ENCODE measurements at regions not wholly inside any gene's neighbourhood (a gene's known extent, or its start where the extent isn't known, plus 50 kb on each side); places are given as distances from the start of the nearest gene placed in this dataset.

DNA sequence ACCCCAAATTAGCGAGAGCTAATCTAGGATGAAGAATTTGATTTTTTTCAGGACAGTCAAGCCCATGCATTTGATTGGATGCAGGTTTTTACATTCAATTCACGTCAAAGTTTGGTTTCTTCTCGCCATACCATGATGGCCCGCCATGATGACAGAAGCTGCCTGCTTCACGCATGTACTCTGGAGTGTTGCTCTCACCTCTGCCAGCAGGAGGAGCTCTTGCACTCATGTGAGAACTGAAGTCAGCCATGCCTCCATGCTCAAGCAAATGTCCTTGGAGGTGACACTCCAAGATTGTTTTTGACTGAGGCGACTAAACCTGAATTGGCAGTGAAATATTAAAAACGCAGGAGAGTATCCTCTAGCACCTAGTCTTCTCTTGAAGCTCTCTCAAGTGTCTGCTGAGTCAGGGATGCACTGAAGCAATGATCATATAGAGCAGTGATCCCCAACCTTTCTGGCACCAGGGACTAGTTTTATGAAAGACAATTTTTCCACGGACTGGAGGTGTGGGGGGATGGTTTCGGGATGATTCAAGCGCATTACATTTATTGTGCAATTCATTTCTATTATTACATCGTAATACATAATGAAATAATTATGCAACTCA is 120.9 kb downstream of the SAMMSON start:
- peak; percentile 80 for DNase-seq (ENCODE audit: low spot score)

GRCh38 chr3:70127192-70127591 is 127.7 kb downstream of the SAMMSON start:
- no peak for DNase-seq (ENCODE audit: low spot score)

DNA sequence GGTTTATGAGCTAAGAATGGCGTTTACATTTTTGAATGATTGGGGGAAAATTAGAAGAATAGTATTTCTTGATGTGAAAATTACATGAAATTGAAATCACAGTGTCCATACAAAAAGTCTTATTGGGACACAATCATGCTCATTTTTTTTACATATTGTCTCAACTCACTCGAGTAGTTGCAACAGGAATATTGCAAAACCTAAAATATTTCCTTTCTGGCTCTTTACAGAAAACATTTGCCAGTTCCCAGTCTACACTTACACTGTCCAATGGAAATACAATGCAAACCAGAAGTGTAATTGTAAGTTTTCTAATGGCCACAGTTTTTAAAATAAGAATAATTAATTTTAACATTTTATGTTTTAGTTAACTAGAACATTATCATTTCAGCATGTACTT is 137.8 kb downstream of the SAMMSON start:
- DNase-seq (ENCODE audit: low spot score), result no peak

DNA sequence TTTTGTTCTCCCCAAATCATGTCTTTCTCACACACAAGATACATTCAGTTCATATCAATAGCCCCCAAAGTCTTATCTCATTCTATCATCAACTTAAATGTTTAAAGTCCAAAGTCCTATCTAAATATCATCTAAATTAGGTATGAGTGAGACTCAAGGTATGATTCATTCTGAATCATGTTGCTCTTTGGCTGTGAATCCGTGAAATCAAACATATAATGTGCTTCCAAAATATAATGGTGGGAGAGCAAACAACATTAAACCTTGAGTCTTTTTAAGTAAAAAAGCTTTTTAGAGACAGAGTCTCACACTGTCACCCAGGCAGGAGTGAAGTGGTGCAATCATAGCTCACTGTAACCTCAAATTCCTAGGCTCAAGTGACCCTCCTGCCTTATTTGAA is 139.1 kb downstream of the SAMMSON start:
- DNase-seq (ENCODE audit: low spot score), result no peak
